ENCODE measurements at regions not wholly inside any gene's neighbourhood (a gene's known extent, or its start where the extent isn't known, plus 50 kb on each side); places are given as distances from the start of the nearest gene placed in this dataset.
"Not testable (repeated sequence)": the region's sequence is repeated elsewhere in the genome, so short reads cannot be mapped to it uniquely, and the experiment has no call there.

- no peaks in the 10 kb centered on the region for H3K27me3 Mint-ChIP-seq (ENCODE audit: insufficient read depth, unreplicated experiment)
- no peaks in the 10 kb centered on the region for H3K4me1 Mint-ChIP-seq (ENCODE audit: low read depth, unreplicated experiment)
- POLR2A ChIA-PET: no interaction called here
- DNase-seq: no peak
- Histone ChIP-seq H3K27me3 (replicated peaks; ENCODE audit: control insufficient read depth, insufficient read depth, low read length) (no peaks in the 10 kb centered on the region), H3K4me3 (ENCODE audit: low read depth, low read length) (no peak overlapping the region), H3K4me1 (no peaks in the 10 kb centered on the region), H3K36me3 (ENCODE audit: control insufficient read depth, insufficient read depth, low read length) (no peaks in the 10 kb centered on the region), H3K9me3 (peaks cover 4% of the 10 kb centered on the region; the same call in 1 of the 2 replicates)
- CTCF ChIA-PET: no interaction called here
- BruUV-seq (replicated peaks): no TSS peak
- no peaks in the 10 kb centered on the region for H3K36me3 Mint-ChIP-seq (ENCODE audit: insufficient read depth, unreplicated experiment)
- H3K27ac Mint-ChIP-seq (ENCODE audit: unreplicated experiment): no peak overlapping the region
- no peaks in the 10 kb centered on the region for H3K9me3 Mint-ChIP-seq (ENCODE audit: unreplicated experiment)
- intact Hi-C loops (cut with micrococcal nuclease; ENCODE audit: unreplicated experiment): no loop called here
- H3K4me3 Mint-ChIP-seq (ENCODE audit: unreplicated experiment): no peak overlapping the region
- no peak for TF ChIP-seq CTCF (IDR thresholded peaks at IDR 0.05; ENCODE audit: insufficient read depth in 1 of 2, low read depth in 1 of 2, low read length in 1 of 2, severe bottlenecking in 1 of 2, unreplicated experiment in 1 of 2)
These were observed 220.1 kb downstream of the CYLC2 start for GRCh38 chr9:103215197-103215596.

GRCh38 chr9:103225702-103226646 is 230.8 kb downstream of the CYLC2 start:
- CTCF ChIA-PET: no interaction called here

DNA sequence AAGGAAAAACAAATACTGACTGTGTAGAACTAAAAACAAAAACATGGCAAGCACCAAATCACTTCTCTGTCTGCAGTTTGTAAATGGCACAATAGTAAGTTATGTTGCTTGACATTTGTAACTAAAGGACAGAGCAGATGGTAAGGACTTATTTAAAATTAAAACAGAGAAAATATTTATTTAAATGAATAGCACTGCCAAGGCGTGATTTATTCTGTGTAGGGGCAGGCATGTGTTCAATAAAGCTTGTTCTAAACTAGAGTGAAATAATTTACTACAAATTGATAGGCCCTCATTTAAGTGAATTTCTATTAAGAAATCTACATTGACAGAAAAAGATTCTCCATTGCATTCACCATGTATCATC is 231.5 kb downstream of the CYLC2 start:
- H3K4me1 ChIP-seq: no peaks in the 10 kb centered on the region
- ChIA-PET POLR2A (no interaction called here), CTCF (no interaction called here)
- intact Hi-C loops (cut with micrococcal nuclease; ENCODE audit: unreplicated experiment): no loop called here
- Mint-ChIP-seq H3K27me3 (ENCODE audit: insufficient read depth, unreplicated experiment) (no peaks in the 10 kb centered on the region), H3K9me3 (ENCODE audit: unreplicated experiment) (no peaks in the 10 kb centered on the region), H3K36me3 (ENCODE audit: insufficient read depth, unreplicated experiment) (no peaks in the 10 kb centered on the region), H3K27ac (ENCODE audit: unreplicated experiment) (no peak overlapping the region), H3K4me1 (ENCODE audit: low read depth, unreplicated experiment) (no peaks in the 10 kb centered on the region), H3K4me3 (ENCODE audit: unreplicated experiment) (no peak overlapping the region)
- H3K27me3 ChIP-seq (replicated peaks; ENCODE audit: control insufficient read depth, insufficient read depth, low read length): no peaks in the 10 kb centered on the region
- H3K4me3 ChIP-seq (ENCODE audit: low read depth, low read length): no peak overlapping the region
- BruUV-seq (replicated peaks): no TSS peak
- H3K9me3 ChIP-seq: no peaks in the 10 kb centered on the region
- H3K36me3 ChIP-seq (ENCODE audit: control insufficient read depth, insufficient read depth, low read length): no peaks in the 10 kb centered on the region
- TF ChIP-seq CTCF (IDR thresholded peaks at IDR 0.05; ENCODE audit: insufficient read depth in 1 of 2, low read depth in 1 of 2, low read length in 1 of 2, severe bottlenecking in 1 of 2, unreplicated experiment in 1 of 2): no peak
- DNase-seq: no peak

More at GRCh38 chr9:103225702-103226646, 230.8 kb downstream of the CYLC2 start:
- BruUV-seq (replicated peaks): no TSS peak
- H3K4me1 Mint-ChIP-seq (ENCODE audit: low read depth, unreplicated experiment): no peaks in the 10 kb centered on the region
- no peak for DNase-seq
- H3K27me3 Mint-ChIP-seq (ENCODE audit: insufficient read depth, unreplicated experiment): no peaks in the 10 kb centered on the region
- POLR2A ChIA-PET: no interaction called here
- Histone ChIP-seq H3K4me1 (no peaks in the 10 kb centered on the region), H3K9me3 (no peaks in the 10 kb centered on the region), H3K27me3 (replicated peaks; ENCODE audit: control insufficient read depth, insufficient read depth, low read length) (no peaks in the 10 kb centered on the region), H3K36me3 (ENCODE audit: control insufficient read depth, insufficient read depth, low read length) (no peaks in the 10 kb centered on the region), H3K4me3 (ENCODE audit: low read depth, low read length) (no peak overlapping the region)
- no peak for TF ChIP-seq CTCF (IDR thresholded peaks at IDR 0.05; ENCODE audit: insufficient read depth in 1 of 2, low read depth in 1 of 2, low read length in 1 of 2, severe bottlenecking in 1 of 2, unreplicated experiment in 1 of 2)
- intact Hi-C loops (cut with micrococcal nuclease; ENCODE audit: unreplicated experiment): no loop called here
- no peaks in the 10 kb centered on the region for H3K36me3 Mint-ChIP-seq (ENCODE audit: insufficient read depth, unreplicated experiment)
- H3K4me3 Mint-ChIP-seq (ENCODE audit: unreplicated experiment): no peak overlapping the region
- no peak overlapping the region for H3K27ac Mint-ChIP-seq (ENCODE audit: unreplicated experiment)
- no peaks in the 10 kb centered on the region for H3K9me3 Mint-ChIP-seq (ENCODE audit: unreplicated experiment)

GRCh38 chr9:103237571-103238109 is 242.5 kb downstream of the CYLC2 start:
- H3K27ac Mint-ChIP-seq (ENCODE audit: unreplicated experiment); DNase-seq; H3K27me3 Mint-ChIP-seq (ENCODE audit: insufficient read depth, unreplicated experiment); POLR2A ChIA-PET; H3K9me3 ChIP-seq; H3K36me3 ChIP-seq (ENCODE audit: control insufficient read depth, insufficient read depth, low read length); H3K4me3 ChIP-seq (ENCODE audit: low read depth, low read length); H3K4me1 ChIP-seq; H3K4me3 Mint-ChIP-seq (ENCODE audit: unreplicated experiment); H3K4me1 Mint-ChIP-seq (ENCODE audit: low read depth, unreplicated experiment); BruUV-seq (replicated peaks); H3K36me3 Mint-ChIP-seq (ENCODE audit: insufficient read depth, unreplicated experiment); CTCF ChIA-PET; H3K9me3 Mint-ChIP-seq (ENCODE audit: unreplicated experiment); H3K27me3 ChIP-seq (replicated peaks; ENCODE audit: control insufficient read depth, insufficient read depth, low read length); intact Hi-C loops (cut with micrococcal nuclease; ENCODE audit: unreplicated experiment): not testable (repeated sequence)

Data from Caco-2 (cell line).